ENCODE measurements at regions not wholly inside any gene's neighbourhood (a gene's known extent, or its start where the extent isn't known, plus 50 kb on each side); places are given as distances from the start of the nearest gene placed in this dataset.

DNA sequence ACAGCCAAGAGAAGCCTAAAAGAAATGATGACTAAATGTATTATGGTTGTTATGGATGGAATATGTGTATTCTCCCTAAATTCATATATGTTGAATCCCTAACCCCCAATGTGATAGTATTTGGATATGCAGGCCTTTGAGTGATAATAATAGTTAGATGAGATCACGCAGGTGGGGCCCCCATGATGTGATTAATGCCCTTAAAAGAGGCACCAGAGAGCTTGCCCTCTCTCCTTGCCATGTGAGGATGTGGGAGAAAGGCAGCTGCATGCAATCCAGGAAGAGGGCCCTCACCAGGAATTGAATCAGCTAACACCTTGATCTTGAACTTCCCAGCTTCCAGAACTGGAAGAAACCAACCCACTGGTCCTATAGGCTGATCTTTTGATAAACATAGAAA, 190.6 kb upstream of the TCF21 start:
- no peak for FAIRE-seq

DNA sequence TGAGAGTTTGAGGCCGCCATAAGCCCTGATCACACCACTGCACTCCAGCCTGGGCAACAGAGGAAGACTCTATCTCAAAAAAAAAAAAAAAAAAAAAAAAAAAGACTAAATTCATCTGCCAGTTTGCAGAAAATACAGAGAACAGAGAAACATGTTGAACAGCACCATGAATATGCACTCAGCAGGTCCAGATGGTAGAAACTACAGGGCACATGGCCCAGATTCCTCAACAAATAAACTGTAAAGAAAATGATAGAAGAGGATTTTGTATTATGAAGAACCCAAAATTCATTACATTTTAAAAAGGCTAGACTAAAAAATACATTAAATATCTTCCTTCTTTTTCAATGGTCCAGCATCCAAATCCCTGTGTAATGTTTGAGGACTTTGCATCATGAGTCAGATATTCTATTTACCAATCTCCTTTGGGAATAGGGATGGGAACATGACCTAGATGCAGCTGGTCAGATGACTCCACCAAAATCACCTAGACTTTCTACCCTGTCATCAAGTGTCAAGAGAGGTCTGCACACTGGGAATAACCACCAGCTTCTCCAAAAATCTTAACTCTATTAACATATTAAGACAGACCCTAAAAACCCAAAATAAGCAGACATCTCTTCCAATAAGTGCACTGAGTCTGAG, 189.1 kb upstream of the TCF21 start:
- FAIRE-seq, result no peak

GRCh38 chr6:133701633-133702331, 187.1 kb upstream of the TCF21 start:
- no peak for FAIRE-seq

DNA sequence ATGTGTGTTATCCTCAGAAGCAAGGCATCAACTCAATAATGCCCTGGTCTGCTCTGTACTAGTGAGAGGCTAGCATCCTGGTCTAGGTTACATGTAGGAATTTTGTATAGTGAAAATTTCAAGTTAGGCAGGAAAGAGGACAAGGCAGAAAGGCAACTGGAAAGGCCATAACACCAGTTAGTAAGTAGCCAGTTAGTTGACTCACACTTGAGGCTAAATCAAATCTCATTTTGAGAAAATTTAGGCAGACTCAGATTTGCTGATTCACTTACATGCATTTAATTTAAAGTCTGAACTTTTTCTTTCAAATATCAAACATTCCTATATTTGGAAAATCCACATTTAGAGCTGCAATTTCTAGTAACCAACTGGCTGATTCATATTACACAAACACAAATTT, 184.5 kb upstream of the TCF21 start:
- no peak for FAIRE-seq

DNA sequence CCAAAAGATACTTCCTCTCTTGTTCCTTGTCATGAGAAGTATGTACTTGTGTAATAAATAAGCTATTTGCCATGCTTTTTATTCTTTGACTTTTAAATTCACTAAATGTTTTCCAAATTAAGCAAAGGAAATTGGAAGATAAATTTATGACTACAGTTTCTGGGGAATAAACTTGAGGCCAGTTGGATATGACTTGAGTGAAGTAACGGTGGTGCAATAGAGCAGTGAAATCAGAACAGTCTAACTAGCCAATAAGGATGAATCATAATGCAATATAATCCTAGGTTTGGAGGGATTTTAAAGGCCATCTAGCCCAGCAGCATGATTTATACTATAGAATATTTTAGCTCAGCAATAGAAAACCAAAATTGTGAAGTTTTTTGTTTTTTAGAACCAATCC, 183.8 kb upstream of the TCF21 start:
- no peak for FAIRE-seq

DNA sequence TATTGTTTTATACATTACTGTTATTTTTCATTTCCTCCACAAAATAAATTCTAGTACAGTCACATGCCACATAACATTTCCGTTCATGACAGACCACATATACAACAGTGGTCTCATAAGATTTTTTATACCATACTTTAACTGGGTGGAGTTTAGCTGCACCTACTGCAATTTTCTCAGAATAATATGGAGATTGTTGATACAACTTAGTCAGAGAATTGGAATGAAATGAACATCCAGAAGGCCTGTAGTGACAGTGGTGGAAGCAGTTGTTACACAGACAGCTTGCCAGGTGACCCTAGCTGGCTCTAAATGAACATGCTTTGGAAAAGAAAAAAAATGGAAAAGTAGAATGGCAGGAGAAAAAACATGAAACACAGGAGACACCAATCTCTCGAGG, 183.2 kb upstream of the TCF21 start:
- no peak for FAIRE-seq

DNA sequence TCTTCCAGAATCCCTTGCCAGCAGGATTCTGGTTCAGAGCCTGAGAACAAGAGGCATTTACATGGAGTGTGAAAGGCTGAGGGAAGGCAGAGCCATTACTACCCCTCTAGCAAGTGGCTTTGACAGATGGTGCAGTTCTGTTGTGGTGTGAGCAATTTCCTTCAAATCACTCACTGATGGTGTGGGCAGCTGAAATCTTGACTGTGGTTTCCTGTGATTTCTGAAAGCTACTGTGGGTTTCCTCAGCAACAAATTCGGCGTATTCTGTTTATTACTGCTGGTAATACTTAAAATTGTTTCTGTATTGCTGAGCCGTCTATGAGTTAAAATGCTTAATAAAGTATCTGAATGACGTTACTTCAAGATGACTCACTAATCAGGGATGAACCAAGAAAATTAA, 181.5 kb upstream of the TCF21 start:
- FAIRE-seq, result no peak

GRCh38 chr6:133710826-133711225, 178.1 kb upstream of the TCF21 start:
- no peak for FAIRE-seq

- FAIRE-seq, result no peak
Observed at GRCh38 chr6:133715270-133715669, 173.6 kb upstream of the TCF21 start.

DNA sequence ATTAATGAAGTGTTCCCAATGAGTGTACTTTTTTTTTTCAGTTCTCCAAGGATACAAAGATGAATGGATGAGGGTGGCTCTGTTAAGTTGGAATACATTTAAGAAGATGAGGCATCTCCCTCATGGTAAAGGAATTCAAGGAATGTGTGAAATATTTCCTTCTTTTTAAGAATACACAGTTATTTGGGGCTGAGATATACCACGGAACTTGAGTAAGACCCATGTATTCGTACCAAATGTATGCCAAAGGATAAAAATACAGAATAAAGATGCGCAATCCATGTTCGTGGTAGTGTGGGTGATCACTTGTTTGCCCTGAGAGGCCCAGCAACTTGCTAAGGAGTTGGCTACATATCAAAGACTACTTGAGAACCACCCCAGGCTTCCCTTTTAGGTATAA, 164.2 kb upstream of the TCF21 start:
- FAIRE-seq, result no peak

DNA sequence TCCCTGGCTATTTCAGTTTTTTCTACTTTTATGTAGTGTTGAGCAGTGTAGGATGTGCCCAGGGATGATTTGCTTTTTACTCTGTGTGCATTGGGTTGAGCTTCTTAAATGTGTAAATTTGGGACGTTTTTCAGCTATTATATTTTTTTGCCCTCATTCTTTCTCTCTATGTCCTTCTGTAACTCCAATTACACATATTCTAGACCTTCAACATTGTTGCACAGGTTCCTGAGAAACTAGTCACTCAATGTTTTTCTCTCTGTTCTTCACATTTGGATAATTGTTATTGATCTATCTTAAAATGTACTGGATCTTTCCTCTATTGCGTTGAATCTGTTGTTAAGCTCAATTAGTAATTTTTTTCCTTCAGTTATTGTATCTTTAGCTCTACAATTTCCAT, 162.7 kb upstream of the TCF21 start:
- FAIRE-seq, result no peak

GRCh38 chr6:133730881-133731280, 158.0 kb upstream of the TCF21 start:
- no peak for FAIRE-seq

- no peak for FAIRE-seq
Observed at GRCh38 chr6:133740218-133740617, 148.7 kb upstream of the TCF21 start.

DNA sequence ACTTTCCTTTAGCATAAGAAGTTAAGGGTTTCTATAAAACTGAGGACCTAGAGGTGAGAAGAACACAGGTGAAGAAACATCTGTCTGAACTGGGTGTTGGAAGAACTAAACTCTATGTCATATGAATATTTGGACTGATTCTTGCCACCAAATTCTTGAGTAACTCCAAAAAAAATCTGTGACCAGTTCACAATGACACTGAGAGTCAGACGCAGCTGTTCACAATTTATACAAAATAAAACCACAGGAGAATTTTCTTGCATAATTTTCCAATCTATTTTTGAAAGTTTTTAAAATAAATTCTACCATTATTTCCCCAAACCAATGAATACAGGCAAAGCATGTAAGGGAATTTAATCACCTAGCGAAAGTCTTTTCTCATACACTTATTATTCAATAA, 148.1 kb upstream of the TCF21 start:
- no peak for FAIRE-seq

DNA sequence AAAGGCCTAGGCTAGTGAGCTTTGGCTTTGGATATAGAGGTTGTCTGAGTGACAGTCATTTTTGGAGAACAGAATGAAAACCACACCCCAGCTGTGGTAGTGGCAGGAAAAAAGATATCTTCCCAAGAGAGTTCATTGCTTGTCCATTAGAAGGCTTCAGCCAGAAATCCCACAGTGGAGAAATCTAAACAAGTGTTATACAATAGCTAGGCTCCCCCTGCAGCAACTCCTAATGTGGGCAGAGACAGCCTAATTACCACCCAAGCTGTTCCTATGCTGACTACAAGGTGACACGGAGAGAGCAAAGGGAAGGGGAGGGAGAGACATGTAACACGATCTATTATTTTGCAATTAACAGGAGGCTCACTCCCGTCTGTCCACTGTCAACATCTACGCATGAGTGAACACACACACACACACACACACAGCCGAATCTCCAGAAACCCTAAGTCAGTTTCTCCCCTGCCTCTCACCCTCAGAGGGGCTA, 147.5 kb upstream of the TCF21 start:
- no peak for FAIRE-seq

GRCh38 chr6:133743621-133744020, 145.3 kb upstream of the TCF21 start:
- FAIRE-seq, result no peak

- FAIRE-seq, result no peak
Observed at GRCh38 chr6:133746417-133746770, 142.5 kb upstream of the TCF21 start.

- no peak for FAIRE-seq
Observed at GRCh38 chr6:133748628-133749027, 140.3 kb upstream of the TCF21 start.

GRCh38 chr6:133749427-133749826, 139.5 kb upstream of the TCF21 start:
- no peak for FAIRE-seq

GRCh38 chr6:133752129-133752528, 136.8 kb upstream of the TCF21 start:
- FAIRE-seq, result no peak

GRCh38 chr6:133753756-133754155, 135.2 kb upstream of the TCF21 start:
- no peak for FAIRE-seq

GRCh38 chr6:133754298-133754697, 134.6 kb upstream of the TCF21 start:
- FAIRE-seq, result no peak

DNA sequence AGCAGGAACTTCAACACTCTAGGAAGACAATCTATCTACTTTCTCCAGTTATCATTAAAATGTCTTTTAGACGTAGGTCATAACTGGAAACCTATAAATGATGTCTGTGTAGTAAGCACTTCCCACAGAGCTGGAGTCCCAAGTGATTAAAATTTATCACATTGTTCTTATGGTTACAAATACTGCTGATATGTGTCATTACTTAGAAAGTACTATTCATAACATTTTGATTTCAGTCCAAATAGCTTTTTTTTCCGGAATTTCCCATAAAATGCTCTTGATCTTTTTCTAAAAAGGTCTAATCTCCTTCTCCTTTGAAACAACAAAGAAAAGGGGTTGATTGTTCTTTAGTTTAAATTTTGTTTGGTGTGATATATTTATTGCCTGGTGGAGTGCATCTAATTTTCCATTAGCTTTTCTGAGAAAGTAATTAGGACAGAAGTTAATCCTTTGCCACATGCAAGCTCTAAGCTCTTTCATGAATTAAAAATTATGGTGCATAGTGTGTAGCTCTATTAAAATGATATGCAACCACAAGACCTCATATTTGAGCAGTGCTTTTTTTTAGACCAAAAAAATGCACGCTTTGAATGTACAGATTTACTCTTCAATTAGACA, 132.7 kb upstream of the TCF21 start:
- no peak for FAIRE-seq

DNA sequence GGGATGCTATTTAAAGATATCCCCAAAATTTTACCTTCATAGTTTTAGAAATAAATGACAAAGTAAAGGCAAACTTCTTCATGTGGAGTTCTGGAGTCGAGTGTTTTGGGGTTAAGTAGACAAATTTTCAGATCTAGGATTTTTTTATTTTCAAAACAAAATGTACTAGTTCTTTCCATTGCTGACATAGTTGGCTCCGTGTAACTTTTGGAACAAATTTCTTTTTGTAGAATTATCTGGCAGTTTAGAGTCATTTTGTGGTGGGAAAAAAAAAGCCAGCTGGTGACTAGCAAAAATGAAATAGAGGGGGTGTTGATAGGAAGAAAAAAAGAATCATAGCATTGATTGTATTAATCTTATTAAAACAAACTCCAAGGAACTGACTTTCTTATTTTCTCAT, 131.6 kb upstream of the TCF21 start:
- no peak for FAIRE-seq

All from islet of Langerhans (tissue), 1 donor.